Activated CD4-positive, alpha-beta T cell treated with anti-CD3 and anti-CD28 coated beads, Interleukin-2, amount 10 ng/mL, durations not matched to agents 24 days and 14 days (primary cell): ENCODE measurements at regions not wholly inside any gene's neighbourhood (a gene's known extent, or its start where the extent isn't known, plus 50 kb on each side); places are given as distances from the start of the nearest gene placed in this dataset.

Experiments used
- DNase-seq: peaks from one replicate; pipeline ENCODE4 v3.0.0; 2022
- H3K27ac Mint-ChIP-seq: one replicate; pipeline ENCODE4 v1.8.0; 2022; ENCODE audit warnings: mild to moderate bottlenecking, mixed read lengths
- H3K27me3 Mint-ChIP-seq: one replicate; pipeline ENCODE4 v1.8.0; 2022; ENCODE audit warnings: mixed read lengths
- H3K36me3 Mint-ChIP-seq: one replicate; pipeline ENCODE4 v1.8.0; 2022; ENCODE audit warnings: low read depth, mild to moderate bottlenecking, mixed read lengths
- H3K4me1 Mint-ChIP-seq: one replicate; pipeline ENCODE4 v1.8.0; 2021; ENCODE audit warnings: mixed read lengths
- H3K4me3 Mint-ChIP-seq: one replicate; pipeline ENCODE4 v1.8.0; 2022; ENCODE audit warnings: mild to moderate bottlenecking, moderate library complexity, mixed read lengths
- H3K9me3 Mint-ChIP-seq: one replicate; pipeline ENCODE4 v1.8.0; 2021; ENCODE audit warnings: mixed read lengths
- intact Hi-C: fragments of 100-400 bp; cut with micrococcal nuclease; formaldehyde crosslinking; loops from one replicate; pipeline ENCODE4 v1.15.1; 2023

GRCh38 chr12:92089559-92089958, 56.1 kb downstream of the BTG1 start:
- H3K4me3 Mint-ChIP-seq = no peak overlapping the region
- H3K36me3 Mint-ChIP-seq = peaks cover 2% of the 10 kb centered on the region
- H3K27ac Mint-ChIP-seq = no peak overlapping the region
- H3K27me3 Mint-ChIP-seq = no peaks in the 10 kb centered on the region
- H3K9me3 Mint-ChIP-seq = no peaks in the 10 kb centered on the region
- peaks cover 19% of the 10 kb centered on the region for H3K4me1 Mint-ChIP-seq
- intact Hi-C loops = no loop called here
- DNase-seq = no peak

- Mint-ChIP-seq H3K36me3 (peaks cover 2% of the 10 kb centered on the region), H3K27me3 (no peaks in the 10 kb centered on the region), H3K27ac (no peak overlapping the region), H3K4me1 (peaks cover 19% of the 10 kb centered on the region), H3K9me3 (no peaks in the 10 kb centered on the region), H3K4me3 (no peak overlapping the region)
- no peak for DNase-seq
- intact Hi-C loops = no loop called here
Measured at GRCh38 chr12:92088805-92089204, 56.8 kb downstream of the BTG1 start.

GRCh38 chr12:92085736-92086040, 60.0 kb downstream of the BTG1 start:
- Mint-ChIP-seq H3K36me3 (peaks cover 2% of the 10 kb centered on the region), H3K27ac (no peak overlapping the region), H3K9me3 (no peaks in the 10 kb centered on the region), H3K4me1 (peaks cover 25% of the 10 kb centered on the region), H3K27me3 (no peaks in the 10 kb centered on the region), H3K4me3 (no peak overlapping the region)
- DNase-seq = no peak
- intact Hi-C loops = no loop called here

GRCh38 chr12:92085040-92085735, 60.5 kb downstream of the BTG1 start:
- Mint-ChIP-seq H3K27ac (no peak overlapping the region), H3K4me1 (peaks cover 30% of the 10 kb centered on the region), H3K27me3 (no peaks in the 10 kb centered on the region), H3K36me3 (peaks cover 2% of the 10 kb centered on the region), H3K4me3 (no peak overlapping the region), H3K9me3 (no peaks in the 10 kb centered on the region)
- intact Hi-C loops = no loop called here
- DNase-seq = no peak

GRCh38 chr12:92080911-92081285, 64.7 kb downstream of the BTG1 start:
- intact Hi-C loops = no loop called here
- DNase-seq = no peak
- H3K9me3 Mint-ChIP-seq = peaks cover 4% of the 10 kb centered on the region
- peaks cover 47% of the 10 kb centered on the region for H3K4me1 Mint-ChIP-seq
- H3K27ac Mint-ChIP-seq = no peak overlapping the region
- peak overlapping the region; percentile 47 for H3K4me3 Mint-ChIP-seq
- H3K27me3 Mint-ChIP-seq = no peaks in the 10 kb centered on the region
- peaks cover 6% of the 10 kb centered on the region for H3K36me3 Mint-ChIP-seq

GRCh38 chr12:92079054-92079385, 66.6 kb downstream of the BTG1 start:
- no peaks in the 10 kb centered on the region for H3K27me3 Mint-ChIP-seq
- H3K9me3 Mint-ChIP-seq = peaks cover 4% of the 10 kb centered on the region
- peaks cover 3% of the 10 kb centered on the region for H3K36me3 Mint-ChIP-seq
- no peak overlapping the region for H3K4me3 Mint-ChIP-seq
- H3K4me1 Mint-ChIP-seq = peaks cover 43% of the 10 kb centered on the region
- H3K27ac Mint-ChIP-seq = peak overlapping the region; percentile 4
- DNase-seq = no peak
- intact Hi-C loops = loop anchor here (2.0 kb wide), 1 partner anchor 48 kb away; no protein-coding TSS in a partner anchor

- no peak for DNase-seq
- H3K36me3 Mint-ChIP-seq = peaks cover 3% of the 10 kb centered on the region
- peak overlapping the region; percentile 82 for H3K27ac Mint-ChIP-seq
- intact Hi-C loops = loop anchor here (1.0 to 2.0 kb wide), 6 partner anchors 13 to 427 kb away; no protein-coding TSS in a partner anchor
- H3K9me3 Mint-ChIP-seq = peaks cover 4% of the 10 kb centered on the region
- peak overlapping the region; percentile 7 for H3K4me3 Mint-ChIP-seq
- H3K27me3 Mint-ChIP-seq = no peaks in the 10 kb centered on the region
- H3K4me1 Mint-ChIP-seq = peaks cover 43% of the 10 kb centered on the region
Measured at GRCh38 chr12:92078167-92079053, 67.2 kb downstream of the BTG1 start.

GRCh38 chr12:92077530-92077929, 68.1 kb downstream of the BTG1 start:
- peaks cover 4% of the 10 kb centered on the region for H3K9me3 Mint-ChIP-seq
- H3K27me3 Mint-ChIP-seq = no peaks in the 10 kb centered on the region
- H3K4me1 Mint-ChIP-seq = peaks cover 46% of the 10 kb centered on the region
- DNase-seq = no peak
- peaks cover 7% of the 10 kb centered on the region for H3K36me3 Mint-ChIP-seq
- H3K27ac Mint-ChIP-seq = peak overlapping the region; percentile 82
- H3K4me3 Mint-ChIP-seq = peak overlapping the region; percentile 39
- intact Hi-C loops = no loop called here

- no peak for DNase-seq
- peaks cover 4% of the 10 kb centered on the region for H3K9me3 Mint-ChIP-seq
- intact Hi-C loops = no loop called here
- no peak overlapping the region for H3K27ac Mint-ChIP-seq
- H3K36me3 Mint-ChIP-seq = peaks cover 7% of the 10 kb centered on the region
- H3K4me3 Mint-ChIP-seq = no peak overlapping the region
- H3K27me3 Mint-ChIP-seq = no peaks in the 10 kb centered on the region
- H3K4me1 Mint-ChIP-seq = peaks cover 42% of the 10 kb centered on the region
Measured at GRCh38 chr12:92076101-92076500, 69.5 kb downstream of the BTG1 start.

- H3K27ac Mint-ChIP-seq = no peak overlapping the region
- no peak overlapping the region for H3K4me3 Mint-ChIP-seq
- no peaks in the 10 kb centered on the region for H3K27me3 Mint-ChIP-seq
- intact Hi-C loops = no loop called here
- H3K9me3 Mint-ChIP-seq = peaks cover 4% of the 10 kb centered on the region
- DNase-seq = no peak
- H3K36me3 Mint-ChIP-seq = peaks cover 7% of the 10 kb centered on the region
- peaks cover 36% of the 10 kb centered on the region for H3K4me1 Mint-ChIP-seq
Measured at GRCh38 chr12:92075425-92075914, 70.2 kb downstream of the BTG1 start.

- H3K36me3 Mint-ChIP-seq = peaks cover 7% of the 10 kb centered on the region
- intact Hi-C loops = no loop called here
- H3K27me3 Mint-ChIP-seq = no peaks in the 10 kb centered on the region
- peaks cover 30% of the 10 kb centered on the region for H3K4me1 Mint-ChIP-seq
- H3K27ac Mint-ChIP-seq = no peak overlapping the region
- peaks cover 4% of the 10 kb centered on the region for H3K9me3 Mint-ChIP-seq
- DNase-seq = no peak
- H3K4me3 Mint-ChIP-seq = no peak overlapping the region
Measured at GRCh38 chr12:92074889-92075288, 70.8 kb downstream of the BTG1 start.

GRCh38 chr12:92073094-92073493, 72.6 kb downstream of the BTG1 start:
- H3K36me3 Mint-ChIP-seq = peaks cover 7% of the 10 kb centered on the region
- no peak overlapping the region for H3K4me3 Mint-ChIP-seq
- no peaks in the 10 kb centered on the region for H3K27me3 Mint-ChIP-seq
- DNase-seq = no peak
- H3K9me3 Mint-ChIP-seq = peaks cover 9% of the 10 kb centered on the region
- H3K4me1 Mint-ChIP-seq = peaks cover 17% of the 10 kb centered on the region
- intact Hi-C loops = loop anchor here (1.0 kb wide), 1 partner anchor 8 kb away; no protein-coding TSS in a partner anchor
- H3K27ac Mint-ChIP-seq = no peak overlapping the region

- Mint-ChIP-seq H3K4me3 (no peak overlapping the region), H3K27ac (no peak overlapping the region)
Measured at GRCh38 chr12:92072112-92072511, 73.5 kb downstream of the BTG1 start.

GRCh38 chr12:92070864-92071445, 74.7 kb downstream of the BTG1 start:
- Mint-ChIP-seq H3K36me3 (peaks cover 4% of the 10 kb centered on the region), H3K4me1 (peaks cover 13% of the 10 kb centered on the region), H3K27ac (no peak overlapping the region), H3K9me3 (peaks cover 9% of the 10 kb centered on the region), H3K4me3 (no peak overlapping the region), H3K27me3 (no peaks in the 10 kb centered on the region)
- DNase-seq = no peak
- intact Hi-C loops = no loop called here

More at GRCh38 chr12:92072112-92072511, 73.5 kb downstream of the BTG1 start:
- Mint-ChIP-seq H3K4me1 (peaks cover 10% of the 10 kb centered on the region), H3K9me3 (peaks cover 9% of the 10 kb centered on the region), H3K27me3 (no peaks in the 10 kb centered on the region), H3K36me3 (peaks cover 4% of the 10 kb centered on the region)
- DNase-seq = no peak
- intact Hi-C loops = no loop called here
